HG03457 (cell line): ENCODE measurements at regions not wholly inside any gene's neighbourhood (a gene's known extent, or its start where the extent isn't known, plus 50 kb on each side); places are given as distances from the start of the nearest gene placed in this dataset.

ENCODE experiments used
- ATAC-seq: cut with Tn5 transposase; IDR thresholded peaks from one replicate; pipeline ENCODE4 v1.9.1; 2021; ENCODE audit warnings: moderate number of reproducible peaks; ENCODE audit not compliant: unreplicated experiment

DNA sequence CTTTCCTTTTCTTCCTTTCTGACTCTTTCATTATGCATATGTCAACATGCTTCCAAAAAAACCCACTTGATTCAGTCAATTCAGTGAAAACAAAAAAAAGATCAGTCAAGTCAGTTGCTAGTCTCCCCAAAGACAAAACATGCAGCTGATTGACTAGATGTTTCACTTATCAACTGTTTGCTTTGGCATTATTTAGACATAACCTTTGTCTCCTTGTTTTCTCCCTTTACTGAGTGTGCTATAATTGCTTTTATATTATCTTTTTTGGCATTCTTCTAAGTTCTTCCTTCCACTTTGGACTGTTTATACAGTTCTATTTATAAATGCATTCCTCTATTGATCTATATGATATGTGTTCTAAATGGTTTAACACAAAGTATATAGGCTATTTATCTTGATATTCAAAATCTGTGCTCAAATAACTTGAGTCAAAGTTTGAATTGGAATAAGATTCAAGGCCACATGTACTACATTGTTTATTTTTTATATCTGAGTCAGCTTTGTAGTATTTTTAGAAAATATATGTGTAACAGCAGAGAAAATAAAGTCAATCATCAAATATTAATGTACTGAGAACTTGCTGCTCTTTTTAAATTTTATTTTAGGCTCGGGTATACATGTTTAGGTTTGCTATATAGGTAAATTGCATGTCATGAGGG is 260.5 kb downstream of the CENPW start:
- no peak for ATAC-seq

DNA sequence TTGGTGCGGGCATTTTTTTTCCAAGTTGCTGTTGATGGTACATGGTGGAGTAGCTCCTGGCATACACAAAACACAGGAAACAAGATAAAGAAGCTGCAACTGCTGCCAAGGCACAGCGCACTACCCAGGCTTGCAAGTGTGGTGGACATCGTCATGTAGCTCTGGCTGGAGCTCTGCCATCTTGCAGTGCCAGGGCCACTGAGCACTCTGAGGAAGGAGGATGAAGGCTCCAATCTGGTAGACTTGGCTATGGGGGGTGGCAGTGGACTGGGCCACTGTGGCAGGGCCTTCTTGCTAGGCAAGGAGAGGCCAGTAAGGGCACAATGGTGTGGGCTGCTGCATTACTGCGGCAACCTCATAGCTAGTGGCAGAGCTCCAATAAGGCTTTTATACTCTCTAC is 263.5 kb downstream of the CENPW start:
- ATAC-seq: no peak

DNA sequence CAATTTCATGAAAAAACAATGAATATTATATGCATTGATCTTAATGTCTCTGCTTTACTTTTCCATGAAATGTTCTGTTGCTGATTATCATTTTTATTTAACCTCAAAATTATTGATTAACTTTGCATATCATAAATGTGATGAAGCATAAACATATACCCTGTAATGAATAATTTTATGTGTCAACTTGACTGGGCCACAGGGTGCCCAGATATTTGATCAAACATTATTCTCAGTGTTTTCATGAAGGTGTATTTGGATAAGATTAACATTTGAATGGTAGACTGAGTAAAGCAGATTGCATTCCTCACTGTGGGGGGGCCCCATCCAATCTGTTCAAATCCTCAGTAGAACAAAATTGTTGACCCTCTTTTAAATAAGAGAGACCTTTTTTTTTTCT is 265.2 kb downstream of the CENPW start:
- no peak for ATAC-seq

DNA sequence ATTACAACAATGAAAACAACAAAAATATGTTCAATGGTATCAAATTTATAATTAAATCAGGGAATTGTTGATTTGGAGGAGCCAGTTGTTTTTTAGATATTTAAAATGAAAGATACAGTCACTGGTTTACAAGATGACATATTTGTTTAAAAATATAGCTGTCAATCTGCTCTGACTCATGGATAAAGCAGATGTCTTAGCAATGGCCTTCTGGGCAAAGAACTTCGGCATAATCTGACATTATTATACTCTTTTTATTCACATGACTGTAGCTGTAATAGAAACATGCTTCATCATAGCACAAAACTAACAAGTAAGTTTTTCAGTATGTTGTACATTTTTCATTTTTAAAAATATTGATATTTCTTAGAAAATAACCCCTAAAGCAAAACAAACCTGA is 267.4 kb downstream of the CENPW start:
- ATAC-seq: no peak

DNA sequence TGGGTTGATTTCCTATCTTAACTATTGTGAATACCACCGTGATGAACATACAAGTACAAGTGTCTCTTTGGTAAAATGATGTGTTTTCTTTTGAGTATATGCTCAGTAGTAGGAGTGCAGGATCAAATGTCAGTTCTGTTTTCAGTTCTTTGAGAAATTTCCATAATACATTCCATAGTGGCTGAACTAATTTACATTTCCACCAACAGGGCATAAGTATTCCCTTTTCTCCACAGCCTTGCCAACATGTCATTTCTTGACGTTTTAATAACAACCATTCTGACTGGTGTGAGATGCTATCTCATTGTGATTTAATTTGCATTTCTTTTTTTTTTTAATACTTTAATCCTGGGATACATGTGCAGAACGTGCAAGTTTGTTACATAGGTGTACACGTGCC is 268.8 kb downstream of the CENPW start:
- ATAC-seq: no peak

GRCh38 chr6:126614642-126615504 is 275.0 kb downstream of the CENPW start:
- ATAC-seq: no peak

DNA sequence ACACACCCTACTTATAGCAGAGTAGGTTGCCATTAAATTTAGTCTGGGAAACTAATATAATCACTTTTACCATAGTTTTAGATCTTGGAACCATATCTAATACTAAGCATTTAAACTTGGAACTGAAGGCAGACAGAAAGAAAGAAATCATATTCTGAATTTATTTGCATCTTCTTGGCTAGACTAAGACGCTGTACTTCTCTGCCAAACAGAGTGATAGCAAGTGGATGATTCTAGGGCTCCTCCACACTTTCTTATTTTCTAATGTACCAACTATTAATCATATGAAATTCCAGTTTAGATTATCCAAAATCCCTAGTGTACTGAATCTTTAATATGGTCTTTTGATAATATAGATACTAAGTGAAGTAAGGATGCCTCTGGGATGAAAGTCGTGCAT is 277.0 kb downstream of the CENPW start:
- ATAC-seq: no peak

- no peak for ATAC-seq
Measured at GRCh38 chr6:126618639-126619343, 278.9 kb downstream of the CENPW start.

DNA sequence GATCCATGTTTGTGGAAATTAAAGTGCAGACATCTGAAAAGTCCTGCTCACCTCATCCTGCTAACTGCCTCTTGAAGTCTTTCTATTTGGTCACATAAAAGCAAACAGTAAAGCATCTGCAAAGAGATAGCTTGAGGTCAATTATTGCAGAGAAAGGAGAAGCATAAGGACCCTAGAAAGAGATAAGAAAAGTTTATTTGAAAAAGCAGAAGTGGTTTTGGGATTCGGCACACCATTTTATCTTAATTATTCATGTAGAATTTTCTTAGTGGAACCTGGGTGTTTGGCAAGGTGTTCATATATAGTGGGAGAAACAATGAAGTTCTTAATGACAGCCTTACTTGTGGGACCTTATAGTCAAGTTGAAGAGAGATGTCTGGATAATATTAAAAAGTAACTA is 280.8 kb downstream of the CENPW start:
- no peak for ATAC-seq

DNA sequence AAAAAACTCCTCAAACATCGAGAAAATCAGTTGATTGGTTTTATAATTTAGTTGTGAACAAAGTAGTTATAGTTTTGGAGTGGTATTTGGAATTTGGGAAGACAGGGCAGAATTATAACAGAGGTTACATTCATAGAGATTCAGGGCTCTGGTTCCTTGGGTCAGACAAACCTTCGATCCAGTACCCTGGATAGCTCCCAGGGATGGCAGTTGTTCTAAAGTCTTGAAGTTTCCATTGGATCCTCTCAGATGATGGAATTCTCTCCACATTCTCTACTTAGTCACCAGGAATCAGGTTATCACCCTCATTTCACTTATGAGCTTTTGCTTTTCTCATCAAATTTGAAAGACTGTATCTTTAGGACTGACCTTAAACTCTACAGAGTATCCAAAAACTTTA is 285.1 kb downstream of the CENPW start:
- ATAC-seq: no peak

DNA sequence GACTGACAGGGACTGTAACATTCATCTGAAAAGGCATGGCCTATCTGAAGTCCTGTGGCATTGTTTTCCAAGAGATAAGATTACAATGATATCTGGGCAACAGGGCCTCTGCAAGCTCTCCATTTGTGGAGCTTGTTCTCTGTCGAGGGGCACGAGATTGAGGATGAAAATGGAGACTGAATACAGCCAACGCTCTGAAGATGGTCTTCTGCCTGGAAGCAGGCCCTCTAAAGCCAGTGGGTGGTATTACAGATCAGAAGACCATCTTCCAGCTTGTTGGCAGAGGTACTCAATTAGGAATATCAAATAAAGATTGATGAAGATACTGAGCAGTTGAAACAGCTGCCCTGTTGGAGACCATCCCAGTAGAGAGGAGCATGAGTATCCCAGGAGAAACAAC is 288.2 kb downstream of the CENPW start:
- no peak for ATAC-seq

GRCh38 chr6:126631363-126631762 is 291.4 kb downstream of the CENPW start:
- no peak for ATAC-seq

GRCh38 chr6:126632271-126632670 is 292.4 kb downstream of the CENPW start:
- ATAC-seq: no peak

DNA sequence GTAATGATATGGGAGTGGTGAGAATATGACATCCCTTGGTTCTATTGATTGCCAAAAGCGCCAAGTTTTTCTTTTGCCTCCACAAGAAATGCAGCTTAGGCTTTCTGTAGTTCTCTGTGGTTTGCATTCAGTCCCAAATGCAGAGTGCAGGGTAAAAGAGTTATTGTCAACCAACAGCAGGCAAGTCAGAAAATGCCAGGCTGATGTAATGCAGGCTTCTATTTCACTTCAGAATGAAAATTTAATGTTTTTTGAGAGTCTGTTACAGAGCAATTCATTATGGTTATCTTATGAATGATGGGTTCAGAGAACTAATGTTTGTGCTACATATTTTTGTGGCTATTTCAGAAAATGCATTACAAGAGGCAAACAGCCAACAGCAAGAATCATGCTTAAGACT is 293.5 kb downstream of the CENPW start:
- ATAC-seq: no peak

DNA sequence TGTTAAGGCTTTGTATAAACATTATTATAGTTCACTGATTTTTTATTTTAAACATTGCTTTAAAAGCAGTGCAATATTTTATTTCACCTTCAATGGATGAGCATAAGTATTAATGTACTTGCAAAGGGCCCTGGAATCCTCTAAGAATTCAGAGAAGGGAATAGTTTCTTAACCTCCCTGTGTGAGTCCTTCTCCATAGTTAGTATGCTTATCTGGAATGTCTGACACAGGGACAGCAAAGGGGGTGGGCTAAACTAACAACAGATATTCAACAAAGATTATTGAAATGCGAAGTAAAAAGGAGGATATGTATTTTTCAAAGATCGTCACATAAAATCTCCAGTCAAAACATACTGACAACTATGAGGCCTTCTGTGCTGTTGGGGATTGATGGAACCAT is 300.4 kb downstream of the CENPW start:
- no peak for ATAC-seq

DNA sequence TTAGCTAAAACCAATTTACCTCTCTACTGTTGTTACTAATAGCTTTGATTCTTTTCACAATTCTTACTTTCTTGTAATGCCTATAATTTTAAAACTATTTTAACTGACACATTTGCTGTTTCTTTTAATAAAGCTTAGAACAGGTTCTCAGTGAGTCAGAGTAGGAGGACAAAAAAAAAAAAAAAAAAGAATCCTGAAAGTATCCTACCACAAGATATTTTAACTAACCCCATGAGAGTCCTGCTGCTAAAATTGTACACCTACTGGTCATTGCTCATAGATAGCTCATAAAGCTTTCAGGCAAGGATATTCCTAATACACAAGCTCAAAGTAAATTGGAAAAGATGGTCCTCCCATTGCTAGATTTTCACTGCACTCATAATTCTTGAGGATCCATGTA is 301.0 kb downstream of the CENPW start:
- no peak for ATAC-seq

GRCh38 chr6:126641641-126642040 is 301.7 kb downstream of the CENPW start:
- no peak for ATAC-seq

DNA sequence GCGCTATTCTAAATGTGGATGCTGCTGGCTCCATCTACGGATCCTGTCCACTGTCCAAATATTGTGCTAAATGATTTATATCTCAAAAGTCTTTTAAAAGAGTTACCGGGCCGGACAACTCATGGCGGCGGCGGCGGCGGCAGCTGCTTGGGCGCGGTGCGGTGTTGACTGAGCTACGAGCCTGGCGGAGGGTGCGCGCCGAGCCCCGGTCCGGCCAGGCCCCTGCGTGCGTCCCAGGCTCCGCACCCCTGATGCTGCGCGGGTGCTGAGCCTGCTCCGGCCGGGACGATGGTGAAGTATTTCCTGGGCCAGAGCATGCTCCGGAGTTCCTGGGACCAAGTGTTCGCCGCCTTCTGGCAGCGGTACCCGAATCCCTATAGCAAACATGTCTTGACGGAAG is 303.4 kb downstream of the CENPW start:
- no peak for ATAC-seq

GRCh38 chr6:126650931-126651330 is 311.0 kb downstream of the CENPW start:
- no peak for ATAC-seq

- ATAC-seq: no peak
Measured at GRCh38 chr6:126657561-126658175, 317.8 kb downstream of the CENPW start.

DNA sequence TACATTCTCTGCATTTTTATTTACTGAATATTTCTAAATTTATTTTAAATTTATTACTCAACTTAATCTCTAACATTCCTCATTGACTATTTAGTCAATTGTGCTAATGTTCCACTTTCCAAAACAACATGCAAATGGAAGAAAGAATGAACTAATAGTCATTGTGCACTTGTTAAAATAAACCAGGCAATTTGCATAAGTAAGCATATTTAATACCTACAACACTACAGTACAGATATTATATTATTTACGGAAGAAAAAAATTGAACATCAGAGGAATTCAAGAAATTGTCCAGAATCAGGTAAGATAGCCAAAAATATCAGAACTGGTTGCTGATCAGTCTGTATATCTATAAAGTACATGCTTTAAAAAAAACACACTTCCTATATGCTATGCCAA is 320.5 kb downstream of the CENPW start:
- ATAC-seq: no peak

GRCh38 chr6:126661646-126662045 is 321.7 kb downstream of the CENPW start:
- ATAC-seq: no peak
